Esophagus squamous epithelium (tissue), 4 donors: ENCODE measurements at regions not wholly inside any gene's neighbourhood (a gene's known extent, or its start where the extent isn't known, plus 50 kb on each side); places are given as distances from the start of the nearest gene placed in this dataset.

Experiments used
- POLR2A ChIP-seq, 4 donors: fragments of 450-650 bp; IDR thresholded peaks; one replicate each; pipeline ENCODE4 v1.6.1; 2017; ENCODE audit warnings: antibody characterized with exemption in 4 of 4, mild to moderate bottlenecking in 4 of 4, moderate library complexity in 3 of 4
- TF ChIP-seq, protein P1 (sequence below), 6 experiments: fragments of 450-650 bp in 4 of 6; fragments of 200-600 bp in 2 of 6; sonication (generic) in 2 of 6; IDR thresholded peaks; one replicate each; pipeline ENCODE4 v1.5.1; 2016 to 2019; ENCODE audit warnings: antibody characterized with exemption in 6 of 6, mild to moderate bottlenecking in 4 of 6, moderate library complexity in 4 of 6

DNA sequence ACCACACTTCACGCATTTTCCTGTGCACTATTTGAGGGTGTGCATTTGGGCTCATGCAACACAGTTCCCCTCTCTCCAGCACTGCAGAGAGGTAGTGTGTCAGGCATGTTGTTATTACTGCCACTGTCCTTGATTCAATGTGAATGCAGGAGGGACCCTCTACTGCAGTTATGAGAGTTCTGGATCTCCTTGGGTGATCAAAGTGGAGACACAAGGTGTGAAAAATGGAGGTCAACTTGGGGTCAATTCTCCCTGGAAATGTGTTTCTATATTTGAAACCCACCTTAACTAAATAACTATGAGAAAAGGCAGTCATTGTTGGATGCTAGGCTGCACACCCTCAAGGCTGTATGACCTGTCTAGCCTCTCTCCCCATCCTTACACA lies 73.9 kb upstream of the FAM171A1 start:
- TF ChIP-seq, protein P1, sequence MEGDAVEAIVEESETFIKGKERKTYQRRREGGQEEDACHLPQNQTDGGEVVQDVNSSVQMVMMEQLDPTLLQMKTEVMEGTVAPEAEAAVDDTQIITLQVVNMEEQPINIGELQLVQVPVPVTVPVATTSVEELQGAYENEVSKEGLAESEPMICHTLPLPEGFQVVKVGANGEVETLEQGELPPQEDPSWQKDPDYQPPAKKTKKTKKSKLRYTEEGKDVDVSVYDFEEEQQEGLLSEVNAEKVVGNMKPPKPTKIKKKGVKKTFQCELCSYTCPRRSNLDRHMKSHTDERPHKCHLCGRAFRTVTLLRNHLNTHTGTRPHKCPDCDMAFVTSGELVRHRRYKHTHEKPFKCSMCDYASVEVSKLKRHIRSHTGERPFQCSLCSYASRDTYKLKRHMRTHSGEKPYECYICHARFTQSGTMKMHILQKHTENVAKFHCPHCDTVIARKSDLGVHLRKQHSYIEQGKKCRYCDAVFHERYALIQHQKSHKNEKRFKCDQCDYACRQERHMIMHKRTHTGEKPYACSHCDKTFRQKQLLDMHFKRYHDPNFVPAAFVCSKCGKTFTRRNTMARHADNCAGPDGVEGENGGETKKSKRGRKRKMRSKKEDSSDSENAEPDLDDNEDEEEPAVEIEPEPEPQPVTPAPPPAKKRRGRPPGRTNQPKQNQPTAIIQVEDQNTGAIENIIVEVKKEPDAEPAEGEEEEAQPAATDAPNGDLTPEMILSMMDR (IDR thresholded peaks at IDR 0.05), result no peak
- no peak for TF ChIP-seq POLR2A (IDR thresholded peaks at IDR 0.05)
